ENCODE measurements at regions not wholly inside any gene's neighbourhood (a gene's known extent, or its start where the extent isn't known, plus 50 kb on each side); places are given as distances from the start of the nearest gene placed in this dataset.

GRCh38 chr14:36056845-36057244, 119.7 kb downstream of the PTCSC3 start:
- TF ChIP-seq POLR2A (IDR thresholded peaks at IDR 0.05) (no peak), CTCF (IDR thresholded peaks at IDR 0.05) (no peak)
